Motor neuron (in vitro differentiated cells): ENCODE measurements at regions not wholly inside any gene's neighbourhood (a gene's known extent, or its start where the extent isn't known, plus 50 kb on each side); places are given as distances from the start of the nearest gene placed in this dataset.
A peak's percentile ranks its signal among the peaks of the same experiment; 100 is the strongest.

Experiments
- ATAC-seq, 8 experiments: fragments of 200-7000 bp; cut with Tn5 transposase; replicated peaks in 6 of 8; 2 replicates each; pipeline ENCODE4 v1.8.0; 2021; ENCODE audit warnings: mild to moderate bottlenecking in 8 of 8, moderate library complexity in 8 of 8
- H3K27ac ChIP-seq, 2 donors: fragments of 250-450 bp; sonication (Bioruptor Pico); 2 replicates each; pipeline ENCODE4 v1.9.0; 2021; ENCODE audit warnings: antibody characterized with exemption in 2 of 2, mild to moderate bottlenecking in 2 of 2, moderate library complexity in 1 of 2
- H3K4me1 ChIP-seq, 2 donors: fragments of 250-450 bp; sonication (Bioruptor Pico); replicated peaks in 1 of 2; 2 replicates each; pipeline ENCODE4 v1.6.1; 2021; ENCODE audit warnings: antibody characterized with exemption in 2 of 2, mild to moderate bottlenecking in 2 of 2, moderate library complexity in 1 of 2
- H3K4me3 ChIP-seq, 5 donors: fragments of 250-450 bp; sonication (Bioruptor Pico); 2 replicates each; pipeline ENCODE4 v1.9.0; 2021; ENCODE audit warnings: antibody characterized with exemption in 5 of 5, mild to moderate bottlenecking in 5 of 5, moderate library complexity in 4 of 5
- WGBS, 10 experiments: fragments of 450-650 bp; shearing (Covaris generic); methylation state at CpG; one replicate each; pipeline ENCODE4 v1.0.0; 2022; 5-methylcytosine and 5-hydroxymethylcytosine counted together
- in situ Hi-C, 9 experiments: fragments of 400-800 bp; cut with MboI; loops; one replicate each; pipeline ENCODE4 v1.15.0; 2021; ENCODE audit warnings: low sequenced_read_pairs in 9 of 9, low pct_unique_long_range_greater_than_20kb in 2 of 9; ENCODE audit not compliant: unreplicated experiment in 9 of 9

GRCh38 chr18:66342577-66342976, 261.3 kb downstream of the CDH19 start:
- H3K4me1 ChIP-seq, result peaks cover 5 to 7% of the 10 kb centered on the region in 2 donors
- H3K4me3 ChIP-seq, result no peak overlapping the region
- no peak overlapping the region for H3K27ac ChIP-seq
- ATAC-seq, result no peak
- in situ Hi-C loops, result no loop called here

GRCh38 chr18:66334534-66334933, 269.4 kb downstream of the CDH19 start:
- H3K4me3 ChIP-seq, result no peak overlapping the region
- in situ Hi-C loops, result no loop called here
- 0 to 100% (median 70%) methylated on average over 1 of the region's 1 CpG for WGBS, 10 experiments
- no peak overlapping the region for H3K27ac ChIP-seq
- ATAC-seq, result no peak
- H3K4me1 ChIP-seq, result no peaks in the 10 kb centered on the region

- Histone ChIP-seq H3K4me1 (no peaks in the 10 kb centered on the region), H3K4me3 (no peak overlapping the region), H3K27ac (no peak overlapping the region)
- in situ Hi-C loops, result no loop called here
- ATAC-seq, result no peak
- WGBS, 10 experiments, result 0 to 100% (median 88%) methylated on average over 1 of the region's 1 CpG; no CpG with 5 or more reads in 2 of the 10 experiments
These were observed 274.2 kb downstream of the CDH19 start for GRCh38 chr18:66329716-66330115.

GRCh38 chr18:66328296-66328878, 275.5 kb downstream of the CDH19 start:
- Histone ChIP-seq H3K4me3 (no peak overlapping the region), H3K4me1 (no peaks in the 10 kb centered on the region), H3K27ac (no peak overlapping the region)
- in situ Hi-C loops, result no loop called here
- peak in 2 of 8 experiments; percentile 35 to 56 for ATAC-seq
- 0 to 83% (median 62%) methylated on average over 2 to 4 of the region's 4 CpGs; no CpG with 5 or more reads in 6 of the 10 experiments for WGBS, 10 experiments

DNA sequence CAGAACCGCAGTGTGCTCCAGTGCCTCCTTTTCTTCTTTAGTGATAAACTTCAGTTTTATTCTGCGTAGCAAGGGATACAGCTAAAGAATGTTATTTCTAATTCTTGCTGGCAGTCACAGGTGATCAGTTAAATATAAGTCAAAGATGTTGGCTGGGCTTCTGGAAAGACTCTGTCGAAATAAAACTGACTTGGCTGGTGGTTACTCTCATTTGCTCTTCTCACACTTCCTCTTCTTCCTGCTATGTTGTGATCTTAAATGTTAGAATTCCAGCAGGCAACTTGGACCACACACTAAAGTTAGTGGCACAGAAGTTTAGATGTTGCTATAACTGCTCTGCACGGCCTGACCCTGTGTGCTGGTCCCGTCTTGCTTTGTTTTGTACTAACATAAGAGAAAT, 278.6 kb downstream of the CDH19 start:
- no peak for ATAC-seq
- no peak overlapping the region for H3K27ac ChIP-seq
- H3K4me1 ChIP-seq, result no peaks in the 10 kb centered on the region
- no peak overlapping the region for H3K4me3 ChIP-seq
- in situ Hi-C loops, result no loop called here
- 8 to 100% (median 86%) methylated on average over 2 to 5 of the region's 5 CpGs for WGBS, 10 experiments

DNA sequence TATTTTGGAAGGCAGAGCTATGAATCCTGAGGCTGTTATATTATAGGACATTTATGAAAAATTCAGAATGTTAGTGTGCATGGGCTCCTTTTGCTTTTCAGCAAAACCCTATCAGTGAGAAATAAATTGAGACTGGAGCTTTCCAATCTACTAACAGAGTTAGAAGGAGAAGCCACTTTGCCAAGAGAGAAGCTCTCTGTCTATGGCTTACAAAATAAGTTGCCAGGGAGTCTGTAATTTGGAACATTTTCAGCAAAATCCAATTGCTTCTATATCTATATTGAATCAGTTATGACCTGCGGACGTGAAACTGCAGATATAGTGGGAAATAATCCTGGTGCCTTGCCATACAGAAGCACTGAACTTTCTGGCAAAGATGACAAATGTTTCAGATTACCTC, 279.3 kb downstream of the CDH19 start:
- in situ Hi-C loops, result no loop called here
- ATAC-seq, result no peak
- no peak overlapping the region for H3K27ac ChIP-seq
- H3K4me3 ChIP-seq, result no peak overlapping the region
- WGBS, 10 experiments, result 0 to 94% (median 87%) methylated on average over 1 to 2 of the region's 2 CpGs; no CpG with 5 or more reads in 5 of the 10 experiments
- no peaks in the 10 kb centered on the region for H3K4me1 ChIP-seq

DNA sequence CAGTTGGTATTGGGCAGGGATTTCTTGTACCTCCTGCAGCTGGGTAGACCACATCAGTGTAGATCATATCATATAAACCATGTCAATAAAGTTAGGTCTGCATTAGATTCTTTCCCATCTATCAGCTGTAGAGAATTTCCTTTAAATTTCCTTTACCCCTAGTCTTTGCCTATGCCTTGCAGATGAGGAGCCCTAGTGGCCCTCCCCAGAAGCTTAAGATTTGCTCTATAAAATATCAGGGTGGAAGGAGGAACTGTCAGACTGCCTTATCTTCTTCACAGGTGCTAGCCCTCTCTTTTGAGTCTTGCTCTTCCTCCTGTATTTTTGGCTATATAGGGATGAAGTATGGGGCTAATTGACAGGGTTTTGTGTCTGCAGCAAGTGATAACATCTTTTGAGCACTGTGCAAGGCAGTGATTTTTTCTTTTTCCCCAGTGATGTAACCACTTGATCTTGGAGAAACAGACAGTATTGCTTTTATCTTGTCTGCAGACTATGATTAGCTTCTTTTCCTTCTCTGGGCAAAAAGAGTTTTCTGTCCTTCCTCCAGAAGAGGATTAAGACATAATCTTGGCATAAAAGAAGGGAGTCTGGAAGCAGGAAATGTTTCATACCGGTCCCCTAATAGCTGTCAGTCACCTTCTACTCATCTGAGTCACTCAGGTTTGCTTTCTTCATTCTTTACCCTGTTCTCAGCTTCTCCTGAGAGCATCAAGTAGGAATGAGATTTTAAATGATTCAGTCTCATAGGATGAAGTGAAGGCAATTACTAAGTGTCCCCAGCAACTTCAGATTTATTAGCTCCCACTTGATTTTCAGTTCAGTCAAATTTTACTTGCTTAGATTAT, 286.4 kb downstream of the CDH19 start:
- 0 to 100% (median 67%) methylated on average over 1 of the region's 1 CpG; no CpG with 5 or more reads in 3 of the 10 experiments for WGBS, 10 experiments
- in situ Hi-C loops, result no loop called here

DNA sequence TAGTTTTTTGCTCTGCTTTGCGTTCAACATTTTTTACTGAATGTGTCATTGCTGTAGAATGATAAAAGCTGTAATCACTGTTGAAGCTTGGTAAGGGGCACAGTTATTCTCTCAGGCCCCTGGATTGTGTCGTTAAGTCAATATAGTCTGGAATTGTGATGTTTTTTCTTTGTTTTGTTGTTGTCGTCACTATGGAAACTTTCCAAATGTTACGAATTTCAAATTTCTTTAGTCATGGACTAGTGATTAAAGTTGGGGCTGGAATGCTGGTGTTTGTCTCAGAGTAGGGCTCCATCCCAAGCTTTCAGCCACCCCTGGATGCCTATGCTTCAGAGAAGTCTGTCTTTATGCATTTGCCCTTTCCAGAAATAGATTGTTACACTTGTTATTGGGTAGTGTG, 287.2 kb downstream of the CDH19 start:
- no peak overlapping the region for H3K27ac ChIP-seq
- in situ Hi-C loops, result no loop called here
- ATAC-seq, result peak in 4 of 8 experiments; percentile 23 to 86 (median 45)
- H3K4me1 ChIP-seq, result peaks cover 0 to 5% of the 10 kb centered on the region in 2 donors
- no peak overlapping the region for H3K4me3 ChIP-seq
- 0 to 80% (median 65%) methylated on average over 1 to 4 of the region's 4 CpGs; no CpG with 5 or more reads in 1 of the 10 experiments for WGBS, 10 experiments

More for the DNA sequence above, 286.4 kb downstream of the CDH19 start:
- Histone ChIP-seq H3K4me3 (no peak overlapping the region), H3K27ac (no peak overlapping the region), H3K4me1 (peaks cover 0 to 5% of the 10 kb centered on the region in 2 donors)
- no peak for ATAC-seq

DNA sequence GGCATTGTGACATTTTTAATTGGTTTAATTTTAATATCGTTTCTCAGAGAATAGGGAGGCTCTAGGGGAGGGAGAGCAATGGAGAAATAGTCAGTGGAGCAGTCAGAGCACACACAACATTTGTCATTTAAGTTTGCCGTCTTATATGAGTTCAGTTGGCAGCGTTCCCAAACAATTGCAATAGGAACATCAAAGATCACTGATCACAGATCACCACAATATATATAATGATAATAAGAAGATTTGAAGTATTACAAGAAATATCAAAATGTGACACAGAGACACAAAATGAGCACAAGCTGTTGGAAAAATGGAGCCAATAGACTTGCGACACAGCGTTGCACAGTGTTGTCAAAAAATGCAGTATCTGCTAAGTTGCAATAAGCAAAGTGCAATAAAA, 303.7 kb downstream of the CDH19 start:
- Histone ChIP-seq H3K4me1 (no peaks in the 10 kb centered on the region), H3K4me3 (no peak overlapping the region), H3K27ac (no peak overlapping the region)
- 0 to 95% (median 61%) methylated on average over 1 to 5 of the region's 5 CpGs for WGBS, 10 experiments
- no peak for ATAC-seq
- in situ Hi-C loops, result no loop called here

DNA sequence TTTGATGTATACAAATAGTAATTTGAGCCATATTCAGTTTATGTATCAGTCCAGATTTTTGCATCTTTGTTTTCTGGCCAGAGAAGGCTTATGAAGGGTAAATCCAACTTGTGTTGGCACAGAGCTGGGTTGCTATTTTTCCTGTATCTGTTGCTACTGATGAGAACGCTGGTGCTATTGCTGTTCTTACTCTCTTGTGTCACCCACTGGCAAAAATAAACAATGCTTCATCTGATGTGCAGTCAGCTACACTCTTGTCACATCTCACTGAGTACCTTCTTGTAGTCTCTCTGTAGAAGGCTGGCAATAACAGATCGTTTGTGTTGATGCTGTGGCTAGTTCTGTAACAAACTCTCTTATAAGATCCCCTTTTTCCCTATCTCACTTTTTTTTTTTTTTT, 323.4 kb downstream of the CDH19 start:
- peak in 1 of 8 experiments; percentile 59 for ATAC-seq
- WGBS, 10 experiments, result 0 to 100% (median 73%) methylated on average over 1 to 2 of the region's 2 CpGs
- in situ Hi-C loops, result no loop called here

DNA sequence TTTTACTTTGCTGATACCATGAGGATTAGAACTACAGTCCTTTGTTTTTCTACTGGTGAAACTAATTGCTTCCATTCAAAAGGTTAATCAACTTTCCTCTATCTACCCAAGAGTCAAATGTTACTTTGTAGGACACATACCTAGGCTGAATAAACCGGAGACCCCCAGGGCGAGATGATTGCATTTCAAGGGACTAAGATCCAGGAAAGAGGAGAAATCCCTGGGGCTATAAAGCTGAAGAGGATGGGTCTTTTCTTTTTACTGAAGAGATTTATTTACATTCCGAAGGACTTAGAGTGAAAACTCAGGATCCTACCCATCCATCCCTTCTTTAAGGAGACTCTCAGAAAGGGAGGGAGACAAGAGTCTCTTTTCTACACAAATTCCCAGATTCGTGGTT, 331.9 kb downstream of the CDH19 start:
- in situ Hi-C loops, result no loop called here
- H3K27ac ChIP-seq, result no peak overlapping the region
- H3K4me3 ChIP-seq, result no peak overlapping the region
- H3K4me1 ChIP-seq, result no peaks in the 10 kb centered on the region
- 0 to 48% (median 13%) methylated on average over 1 to 4 of the region's 4 CpGs for WGBS, 10 experiments
- ATAC-seq, result no peak

More for the DNA sequence above, 323.4 kb downstream of the CDH19 start:
- Histone ChIP-seq H3K4me3 (no peak overlapping the region), H3K4me1 (no peaks in the 10 kb centered on the region), H3K27ac (no peak overlapping the region)

DNA sequence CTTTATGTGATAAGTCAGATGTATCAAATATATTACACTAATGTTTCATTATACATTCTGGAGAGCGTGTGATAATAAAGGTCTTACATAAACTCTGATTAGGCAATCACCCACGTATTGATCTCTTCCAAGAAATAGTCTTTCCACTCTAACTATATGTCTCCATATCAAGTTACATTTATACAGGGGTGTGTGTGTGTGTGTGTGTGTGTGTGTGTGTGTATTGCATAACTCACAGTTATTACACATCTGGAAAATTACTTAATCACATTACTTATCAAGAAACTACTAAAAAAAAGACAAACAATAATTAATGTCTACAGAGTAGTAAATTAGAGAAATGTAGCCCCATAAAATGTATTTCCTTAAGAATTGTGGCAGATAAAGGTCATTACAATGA, 339.8 kb downstream of the CDH19 start:
- Histone ChIP-seq H3K4me1 (no peaks in the 10 kb centered on the region), H3K4me3 (no peak overlapping the region), H3K27ac (no peak overlapping the region)
- 8 to 100% (median 78%) methylated on average over 1 to 2 of the region's 2 CpGs; no CpG with 5 or more reads in 1 of the 10 experiments for WGBS, 10 experiments
- no peak for ATAC-seq
- in situ Hi-C loops, result no loop called here

GRCh38 chr18:66254121-66254520, 349.8 kb downstream of the CDH19 start:
- ATAC-seq, result no peak
- 35 to 100% (median 87%) methylated on average over 1 to 5 of the region's 5 CpGs for WGBS, 10 experiments

More at GRCh38 chr18:66254121-66254520, 349.8 kb downstream of the CDH19 start:
- Histone ChIP-seq H3K4me1 (no peaks in the 10 kb centered on the region), H3K4me3 (no peak overlapping the region), H3K27ac (no peak overlapping the region)
- in situ Hi-C loops, result no loop called here
